Putamen (tissue), 1 donor: ENCODE measurements at regions not wholly inside any gene's neighbourhood (a gene's known extent, or its start where the extent isn't known, plus 50 kb on each side); places are given as distances from the start of the nearest gene placed in this dataset.
"Not testable (repeated sequence)": the region's sequence is repeated elsewhere in the genome, so short reads cannot be mapped to it uniquely, and the experiment has no call there.

ENCODE experiments used
- DNase-seq: peaks from one replicate; pipeline ENCODE4 v3.0.0-alpha.2; 2016; ENCODE audit warnings: low spot score

GRCh38 chr2:200174433-200175216, 131.9 kb upstream of the SPATS2L start:
- no peak for DNase-seq

DNA sequence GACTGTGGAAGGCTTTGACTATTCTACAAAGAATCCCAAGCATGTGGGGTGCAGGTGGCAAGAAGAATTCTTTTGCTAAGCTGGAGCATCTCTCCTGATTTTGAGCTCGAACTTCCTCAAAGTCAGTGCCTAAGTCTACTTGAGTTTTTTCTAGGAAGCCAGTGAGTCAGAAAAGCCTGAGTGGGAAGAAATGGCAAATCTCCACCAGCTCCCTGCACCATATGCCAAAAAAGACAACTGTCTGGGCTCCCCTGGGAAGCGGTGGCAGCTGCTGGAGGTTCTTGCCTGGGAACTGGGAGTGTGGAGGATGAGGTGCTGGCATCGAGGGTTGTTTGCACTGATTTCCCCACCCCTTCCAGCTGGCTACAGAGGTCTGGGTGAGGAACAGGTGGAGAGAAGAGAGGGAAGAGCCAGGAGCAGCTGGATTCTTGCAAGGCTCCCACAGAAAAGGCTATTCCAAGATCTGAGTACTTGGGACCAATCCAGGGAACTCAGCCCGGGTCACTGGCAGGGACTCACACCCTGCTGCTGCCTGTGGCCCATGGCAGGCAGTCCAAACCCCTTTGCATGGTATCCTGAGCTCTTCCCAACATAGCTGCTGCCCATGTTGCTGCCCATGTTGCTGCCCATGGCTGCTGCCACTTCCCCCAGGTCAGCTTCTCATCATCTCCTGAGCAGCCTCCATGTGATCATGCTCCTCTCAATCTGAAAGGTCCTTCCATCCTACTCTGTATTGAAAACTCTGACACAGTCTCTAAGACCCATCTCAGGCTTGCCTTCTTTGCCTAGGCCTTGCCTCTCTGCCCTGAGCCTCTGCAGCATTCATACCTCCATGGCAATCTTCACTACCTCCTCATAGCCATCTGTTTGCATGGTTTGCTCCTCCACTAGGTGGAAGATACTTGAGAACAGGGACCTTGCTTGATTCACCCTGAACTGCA, 128.3 kb upstream of the SPATS2L start:
- no peak for DNase-seq

DNA sequence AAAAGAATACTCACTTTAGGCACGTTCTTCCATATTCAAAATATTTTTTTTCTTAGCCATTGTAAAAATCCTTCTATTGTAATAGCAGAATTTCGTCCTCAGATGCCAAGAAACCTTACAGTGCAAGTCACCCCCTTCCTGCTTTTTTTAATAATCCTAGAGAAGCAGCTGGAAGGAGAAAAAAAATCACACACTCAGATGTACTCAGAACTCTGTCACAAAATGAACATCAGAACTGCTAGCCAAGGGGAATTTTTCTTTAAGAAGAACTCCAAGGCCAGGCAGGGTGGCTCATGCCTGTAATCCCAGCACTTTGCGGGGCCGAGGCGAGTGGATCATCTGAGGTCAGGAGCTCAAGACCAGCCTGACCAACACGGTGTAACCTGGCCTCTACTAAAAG, 127.3 kb upstream of the SPATS2L start:
- DNase-seq = no peak

- no peak for DNase-seq
These were observed 125.5 kb upstream of the SPATS2L start for GRCh38 chr2:200180943-200181342.

DNA sequence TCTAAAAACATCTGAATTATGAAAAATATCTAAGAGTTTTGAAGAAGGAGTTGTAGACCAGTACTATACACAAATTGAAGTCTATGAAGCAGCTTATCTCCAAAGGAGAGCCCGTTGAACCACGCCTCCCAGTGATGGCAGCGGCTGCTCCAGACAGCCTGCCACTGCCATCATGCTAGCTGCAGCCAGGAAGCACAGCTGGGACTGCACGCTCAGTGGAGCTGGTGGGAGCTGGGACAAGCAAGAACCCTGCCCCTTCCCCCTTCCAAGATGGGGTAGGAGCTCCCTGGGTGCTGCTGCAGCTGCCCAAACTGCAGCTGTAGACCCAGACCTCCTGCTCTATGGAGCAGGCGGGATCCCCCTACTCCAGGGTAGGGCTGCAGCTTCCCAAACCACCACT, 124.7 kb upstream of the SPATS2L start:
- DNase-seq = no peak

GRCh38 chr2:200184748-200185627, 121.5 kb upstream of the SPATS2L start:
- no peak for DNase-seq

GRCh38 chr2:200185628-200186000, 120.9 kb upstream of the SPATS2L start:
- no peak for DNase-seq

DNA sequence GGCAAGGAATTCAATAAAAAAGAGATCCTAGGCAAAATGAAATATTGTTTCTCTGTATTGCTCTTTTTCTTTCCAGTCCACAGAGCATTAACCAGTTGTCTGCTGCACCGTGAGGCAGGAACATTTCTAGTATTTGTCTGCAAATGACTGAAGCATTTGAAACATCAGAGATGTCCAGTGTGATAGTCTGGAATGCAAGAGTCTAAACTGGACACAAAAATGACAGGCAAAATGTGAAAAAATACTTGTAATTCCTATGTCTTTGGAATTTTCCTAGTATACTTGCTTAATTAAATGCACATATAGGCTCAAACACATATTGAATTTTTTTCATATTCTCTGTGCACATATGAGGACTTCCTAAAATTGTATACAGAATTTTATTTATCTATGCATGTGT, 120.5 kb upstream of the SPATS2L start:
- no peak for DNase-seq

- no peak for DNase-seq
These were observed 117.6 kb upstream of the SPATS2L start for GRCh38 chr2:200188876-200189275.

DNA sequence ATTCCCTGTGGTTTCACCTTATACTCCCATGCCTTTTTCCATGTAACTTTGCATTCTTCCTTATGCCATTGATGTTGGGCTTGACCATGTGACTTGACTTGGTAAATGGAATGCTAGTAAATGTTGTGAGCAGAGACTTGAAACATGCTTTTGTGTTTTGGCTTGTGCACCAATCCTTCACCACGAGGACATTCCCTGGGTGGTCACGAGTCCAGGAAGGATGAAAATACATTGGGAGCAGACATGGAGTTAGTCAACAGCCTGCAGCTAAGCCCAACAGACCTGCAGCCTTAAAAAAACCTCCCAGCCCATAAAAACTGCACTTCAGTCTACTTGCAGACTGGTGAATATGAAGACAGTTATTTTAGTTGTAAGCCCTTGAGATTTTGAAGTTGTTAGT, 116.5 kb upstream of the SPATS2L start:
- no peak for DNase-seq

DNA sequence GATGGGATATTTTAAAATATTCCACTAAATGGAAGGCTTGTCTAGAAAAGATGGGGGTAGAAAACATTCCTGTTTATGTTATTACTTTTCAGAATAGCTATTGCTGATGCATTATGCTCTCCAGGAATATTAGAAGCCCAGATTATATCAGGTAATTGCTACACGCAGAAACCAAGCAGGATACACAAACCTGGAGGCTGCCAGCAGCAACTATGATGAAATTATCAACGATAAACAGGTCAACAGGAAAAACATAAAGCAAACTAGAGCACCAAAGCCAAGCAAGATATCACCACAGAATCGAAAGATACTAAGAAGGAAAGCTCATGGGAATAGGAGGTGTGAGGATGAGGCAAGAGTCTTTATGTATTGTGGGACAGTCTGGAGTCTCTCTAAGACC, 113.2 kb upstream of the SPATS2L start:
- no peak for DNase-seq

DNA sequence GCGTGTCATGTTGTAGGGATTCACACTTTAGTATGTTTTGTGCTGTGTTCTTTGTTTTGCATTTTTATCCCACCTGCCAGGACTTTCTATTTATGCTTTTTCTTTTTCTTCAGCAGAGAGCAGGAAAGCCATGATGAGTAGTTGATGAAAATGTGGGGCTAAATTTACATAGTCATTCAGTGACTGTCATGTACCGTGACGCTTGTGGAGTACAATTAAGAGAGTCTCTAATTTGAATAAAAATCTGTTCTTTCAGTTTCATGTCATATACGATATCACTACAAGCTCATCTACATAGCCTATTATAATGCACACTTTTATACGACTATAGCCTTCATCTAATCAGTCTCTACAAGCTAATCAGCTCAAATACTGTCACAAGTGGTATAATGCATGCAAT, 112.7 kb upstream of the SPATS2L start:
- no peak for DNase-seq

- DNase-seq = no peak
These were observed 111.7 kb upstream of the SPATS2L start for GRCh38 chr2:200194746-200195145.

DNA sequence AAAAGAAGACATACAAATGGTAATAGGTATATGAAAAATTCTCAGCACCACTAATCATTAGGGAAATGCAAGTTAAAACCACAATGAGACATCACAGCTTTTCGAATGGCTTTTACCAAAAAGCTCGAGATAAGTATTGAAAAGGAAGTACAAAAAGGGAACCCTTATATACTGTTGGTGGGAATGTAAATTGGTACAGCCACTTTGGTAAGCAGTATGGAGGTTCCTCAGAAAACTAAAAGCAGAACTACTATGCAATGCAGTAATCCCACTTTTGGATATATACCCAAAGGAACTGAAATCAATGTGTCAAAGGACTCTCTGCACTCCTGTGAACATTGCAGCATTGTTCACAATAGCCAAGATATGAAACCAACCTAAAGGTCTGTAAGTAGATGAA, 107.5 kb upstream of the SPATS2L start:
- no peak for DNase-seq

DNA sequence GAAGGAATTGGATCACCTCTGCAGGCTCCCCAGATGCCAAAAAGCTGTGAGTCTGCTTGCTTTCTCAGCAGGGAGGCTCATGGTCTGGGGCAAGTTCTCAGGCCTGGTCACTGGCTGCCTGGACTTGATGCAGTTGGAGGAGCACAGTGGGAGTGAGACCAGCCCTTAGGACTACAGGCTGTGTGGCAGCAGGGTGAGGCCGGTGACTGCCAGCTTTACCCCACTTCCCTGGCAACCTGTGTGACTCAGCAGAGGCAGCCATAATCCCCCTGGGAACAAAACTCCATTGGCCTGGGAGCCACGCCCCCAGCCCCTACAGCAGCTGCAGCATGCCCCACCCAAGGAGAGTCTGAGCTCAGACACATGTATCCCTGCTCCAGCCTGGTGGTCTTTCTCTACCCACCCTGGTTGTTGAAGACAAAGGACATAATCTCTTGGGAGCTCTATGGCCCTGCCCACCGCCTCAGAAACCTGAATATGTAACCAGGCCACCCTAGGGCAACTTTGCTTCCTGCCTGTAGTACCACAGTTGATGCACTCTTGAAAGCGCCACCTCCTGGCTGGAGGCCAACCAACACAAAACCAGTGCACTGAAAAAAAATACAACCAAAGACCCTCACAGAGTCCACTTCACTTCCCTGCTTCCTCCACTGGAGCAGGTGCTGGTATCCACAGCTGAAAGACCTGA, 106.8 kb upstream of the SPATS2L start:
- no peak for DNase-seq

DNA sequence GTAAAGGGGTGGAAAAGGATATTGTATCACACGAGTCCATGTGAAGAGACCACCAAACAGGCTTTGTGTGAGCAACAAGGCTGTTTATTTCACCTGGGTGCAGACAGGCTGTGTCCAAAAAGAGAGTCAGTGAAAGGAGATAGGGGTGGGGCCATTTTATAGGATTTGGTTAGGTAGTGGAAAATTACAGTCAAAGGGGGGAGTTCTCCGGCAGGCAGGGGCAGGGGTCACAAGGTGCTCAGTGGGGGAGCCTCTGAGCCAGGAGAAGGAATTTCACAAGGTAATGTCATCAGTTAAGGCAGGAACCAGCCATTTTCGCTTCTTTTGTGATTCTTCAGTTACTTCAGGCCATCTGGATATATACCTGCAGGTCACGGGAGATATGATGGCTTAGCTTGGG, 104.7 kb upstream of the SPATS2L start:
- not testable (repeated sequence) for DNase-seq

GRCh38 chr2:200203381-200203827, 103.1 kb upstream of the SPATS2L start:
- no peak for DNase-seq

DNA sequence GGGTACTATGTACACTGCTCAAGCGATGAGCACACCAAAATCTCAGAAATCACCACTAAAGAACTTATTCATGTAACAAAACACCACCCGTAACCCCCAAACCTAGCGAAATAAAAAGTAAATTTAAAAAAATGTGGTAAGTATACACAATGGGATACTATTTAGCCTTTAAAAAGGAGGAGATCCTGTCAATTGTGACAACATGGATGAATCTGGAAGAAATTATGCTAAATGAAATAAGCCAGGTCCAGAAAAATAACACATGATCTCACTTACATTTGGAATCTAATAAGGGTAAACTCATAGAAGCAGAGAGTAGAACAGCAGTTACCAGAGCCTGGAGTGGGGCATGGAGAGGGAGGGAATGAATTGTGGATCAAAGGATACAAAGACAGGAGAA, 98.5 kb upstream of the SPATS2L start:
- no peak for DNase-seq

GRCh38 chr2:200209030-200209429, 97.5 kb upstream of the SPATS2L start:
- DNase-seq = no peak

GRCh38 chr2:200211643-200212042, 94.8 kb upstream of the SPATS2L start:
- no peak for DNase-seq

DNA sequence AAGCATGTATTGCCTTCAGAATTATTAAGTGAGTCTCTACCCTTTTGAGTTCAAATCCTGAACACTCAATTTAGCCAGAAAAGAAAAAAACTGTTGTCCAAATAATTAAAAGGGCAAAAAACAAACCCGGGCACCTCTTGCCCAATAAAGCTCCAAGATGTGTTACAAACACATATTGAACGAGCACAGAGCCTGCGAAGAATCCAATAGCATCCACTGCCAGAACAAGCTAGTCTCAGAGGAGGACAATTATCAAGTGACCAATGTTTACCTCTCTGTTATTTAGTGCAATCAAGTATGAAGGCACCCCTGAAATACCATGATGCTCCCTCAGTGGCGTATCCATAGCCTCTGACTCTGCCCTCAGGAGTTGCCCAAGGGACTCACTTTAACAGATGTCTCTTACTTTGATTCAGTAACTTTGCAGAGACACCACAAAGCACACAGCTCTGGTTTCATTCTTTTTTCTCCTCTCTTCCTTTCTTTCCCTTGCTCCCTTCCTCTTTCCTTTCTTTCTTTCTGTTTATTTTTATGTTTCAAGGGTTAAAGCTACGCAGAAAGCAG, 93.5 kb upstream of the SPATS2L start:
- DNase-seq = no peak
